Bronchial epithelial cell (primary cell): ENCODE measurements at regions not wholly inside any gene's neighbourhood (a gene's known extent, or its start where the extent isn't known, plus 50 kb on each side); places are given as distances from the start of the nearest gene placed in this dataset.
A peak's percentile ranks its signal among the peaks of the same experiment; 100 is the strongest.

Source experiments
- DNase-seq: peaks from one replicate; pipeline ENCODE4 v3.0.0-alpha.2; 2010; ENCODE audit warnings: low read depth
- FAIRE-seq: peaks from 2 replicates; lab custom pipeline; 2011; peaks lifted over from hg19 to GRCh38; lab: Jason Lieb, UNC
- H3K27me3 ChIP-seq: 2 replicates; pipeline ENCODE4 v1.5.1; 2011; ENCODE audit warnings: low read length; ENCODE audit not compliant: control insufficient read depth, insufficient read depth
- H3K36me3 ChIP-seq: 2 replicates; pipeline ENCODE4 v1.5.1; 2011; ENCODE audit warnings: low read length; ENCODE audit not compliant: control insufficient read depth, insufficient read depth
- H3K4me3 ChIP-seq: 2 replicates; pipeline ENCODE4 v1.5.1; 2011; ENCODE audit warnings: mild to moderate bottlenecking, low read depth, low read length, control low read depth
- CTCF ChIP-seq: IDR thresholded peaks from 2 replicates; pipeline ENCODE4 v1.5.1; 2011; ENCODE audit warnings: mild to moderate bottlenecking, moderate library complexity, low read length, control low read depth, inconsistent platforms; ENCODE audit not compliant: insufficient read depth, severe bottlenecking

GRCh38 chr1:230591678-230592077, 50.6 kb upstream of the COG2 start:
- no peak for FAIRE-seq
- TF ChIP-seq CTCF, result no peak
- Histone ChIP-seq H3K27me3 (peaks cover 2% of the 10 kb centered on the region), H3K36me3 (no peaks in the 10 kb centered on the region), H3K4me3 (no peak overlapping the region)
- DNase-seq, result no peak

- DNase-seq (no peak), FAIRE-seq (no peak)
- H3K27me3 ChIP-seq, result no peaks in the 10 kb centered on the region
- TF ChIP-seq CTCF, result no peak
- H3K36me3 ChIP-seq, result no peaks in the 10 kb centered on the region
- H3K4me3 ChIP-seq, result no peak overlapping the region
These were observed 52.3 kb upstream of the COG2 start for GRCh38 chr1:230589951-230590350.

- TF ChIP-seq CTCF, result no peak
- Histone ChIP-seq H3K36me3 (no peaks in the 10 kb centered on the region), H3K27me3 (no peaks in the 10 kb centered on the region), H3K4me3 (no peak overlapping the region)
- peak; percentile 66 for FAIRE-seq
- DNase-seq, result no peak
These were observed 53.9 kb upstream of the COG2 start for GRCh38 chr1:230588323-230588746.

- FAIRE-seq (no peak), DNase-seq (no peak)
These were observed 55.2 kb upstream of the COG2 start for GRCh38 chr1:230587061-230587460.

GRCh38 chr1:230584660-230585059, 57.6 kb upstream of the COG2 start:
- no peaks in the 10 kb centered on the region for H3K36me3 ChIP-seq
- no peak overlapping the region for H3K4me3 ChIP-seq
- no peak for FAIRE-seq
- no peak for DNase-seq
- TF ChIP-seq CTCF, result no peak
- no peaks in the 10 kb centered on the region for H3K27me3 ChIP-seq

More at GRCh38 chr1:230587061-230587460, 55.2 kb upstream of the COG2 start:
- Histone ChIP-seq H3K4me3 (no peak overlapping the region), H3K27me3 (no peaks in the 10 kb centered on the region), H3K36me3 (no peaks in the 10 kb centered on the region)
- no peak for TF ChIP-seq CTCF

GRCh38 chr1:230581446-230582079, 60.7 kb upstream of the COG2 start:
- no peak for TF ChIP-seq CTCF
- FAIRE-seq, result no peak
- Histone ChIP-seq H3K36me3 (no peaks in the 10 kb centered on the region), H3K27me3 (peaks cover 2% of the 10 kb centered on the region), H3K4me3 (no peak overlapping the region)
- DNase-seq, result no peak
